Lung microvascular endothelial cell (primary cell): ENCODE measurements at regions not wholly inside any gene's neighbourhood (a gene's known extent, or its start where the extent isn't known, plus 50 kb on each side); places are given as distances from the start of the nearest gene placed in this dataset.

Source experiments
- DNase-seq, 2 donors: peaks; one replicate each; pipeline versions ENCODE4 v3.0.0 to v3.0.0-alpha.2; 2010; ENCODE audit warnings: low read depth in 2 of 2

GRCh38 chr11:81444297-81444696, 1289.4 kb downstream of the FAM181B start:
- no peak for DNase-seq

- DNase-seq = no peak
Observed at GRCh38 chr11:81432333-81432732, 1301.3 kb downstream of the FAM181B start.

- DNase-seq = no peak
Observed at GRCh38 chr11:81424822-81425221, 1308.8 kb downstream of the FAM181B start.

GRCh38 chr11:81422402-81422801, 1311.3 kb downstream of the FAM181B start:
- no peak for DNase-seq

- no peak for DNase-seq
Observed at GRCh38 chr11:81421251-81421860, 1312.3 kb downstream of the FAM181B start.

GRCh38 chr11:81420668-81421250, 1312.9 kb downstream of the FAM181B start:
- no peak for DNase-seq

- no peak for DNase-seq
Observed at GRCh38 chr11:81397316-81397715, 1336.3 kb downstream of the FAM181B start.

GRCh38 chr11:81394311-81394710, 1339.4 kb downstream of the FAM181B start:
- DNase-seq = no peak

- no peak for DNase-seq
Observed at GRCh38 chr11:81388326-81388725, 1345.3 kb downstream of the FAM181B start.

- no peak for DNase-seq
Observed at GRCh38 chr11:81380395-81380794, 1353.3 kb downstream of the FAM181B start.

GRCh38 chr11:81377418-81377817, 1356.2 kb downstream of the FAM181B start:
- no peak for DNase-seq

- no peak for DNase-seq
Observed at GRCh38 chr11:81373986-81374385, 1359.7 kb downstream of the FAM181B start.

GRCh38 chr11:81368192-81368591, 1365.5 kb downstream of the FAM181B start:
- DNase-seq = no peak

- no peak for DNase-seq
Observed at GRCh38 chr11:81365496-81365895, 1368.2 kb downstream of the FAM181B start.

GRCh38 chr11:81359476-81359875, 1374.2 kb downstream of the FAM181B start:
- DNase-seq = no peak

GRCh38 chr11:81345609-81346008, 1388.1 kb downstream of the FAM181B start:
- no peak for DNase-seq

GRCh38 chr11:81342966-81343365, 1390.7 kb downstream of the FAM181B start:
- DNase-seq = no peak

- DNase-seq = no peak
Observed at GRCh38 chr11:81340225-81340624, 1393.4 kb downstream of the FAM181B start.

- no peak for DNase-seq
Observed at GRCh38 chr11:81339521-81339920, 1394.1 kb downstream of the FAM181B start.

- DNase-seq = no peak
Observed at GRCh38 chr11:81337756-81338155, 1395.9 kb downstream of the FAM181B start.

- DNase-seq = no peak
Observed at GRCh38 chr11:81332276-81332675, 1401.4 kb downstream of the FAM181B start.

- no peak for DNase-seq
Observed at GRCh38 chr11:81331611-81332235, 1401.9 kb downstream of the FAM181B start.

- DNase-seq = no peak
Observed at GRCh38 chr11:81331088-81331487, 1402.6 kb downstream of the FAM181B start.
